ENCODE measurements at regions not wholly inside any gene's neighbourhood (a gene's known extent, or its start where the extent isn't known, plus 50 kb on each side); places are given as distances from the start of the nearest gene placed in this dataset.

DNA sequence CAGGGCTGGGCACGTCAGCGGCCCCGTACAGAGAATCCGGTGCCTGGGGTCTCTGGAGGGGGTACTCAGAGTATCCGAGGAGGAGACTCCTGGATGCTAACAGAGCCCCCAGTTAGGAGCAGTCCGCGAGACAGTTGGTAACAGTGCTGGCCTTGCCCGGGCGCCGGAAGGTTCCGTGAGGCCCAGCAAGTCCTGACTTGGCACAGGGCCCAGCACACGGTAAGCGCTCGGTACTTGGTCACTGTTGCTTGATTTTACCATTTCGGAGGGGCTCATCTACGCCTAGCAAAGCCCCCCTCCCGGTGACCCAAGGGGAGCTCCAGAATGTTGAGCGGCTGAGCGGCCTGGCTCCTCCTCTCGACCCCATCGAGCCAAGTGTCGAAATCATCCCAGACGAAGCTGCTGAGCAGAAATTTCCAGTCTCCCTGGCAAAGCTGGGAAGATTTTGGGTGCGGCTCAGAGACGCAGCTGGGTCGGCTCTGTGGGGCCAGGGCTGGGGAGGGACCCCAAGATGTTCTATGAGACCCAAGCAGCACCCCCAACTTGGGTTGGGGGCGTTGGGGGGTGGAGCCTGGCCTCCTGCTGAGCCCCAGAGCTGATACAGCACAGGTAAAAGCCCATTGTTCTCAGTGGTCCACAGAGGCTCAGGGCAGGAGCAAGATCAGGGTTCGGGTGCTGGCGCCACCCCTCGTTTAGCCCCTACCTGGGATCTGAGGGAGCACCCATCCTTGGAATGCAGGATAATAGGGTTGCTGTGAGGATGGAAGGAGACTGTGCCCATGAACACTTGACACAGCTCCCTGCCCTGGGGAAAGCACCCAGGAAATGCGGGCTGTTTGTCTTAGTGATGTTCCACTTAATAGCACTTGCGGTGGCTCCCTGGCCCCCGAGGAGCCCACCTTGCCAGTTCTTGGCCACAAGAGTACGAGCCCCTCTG lies 137.2 kb downstream of the C9orf50 start:
- peak overlapping the region; percentile 59 to 77 (median 73) for H3K4me3 ChIP-seq (ENCODE audit: low read length in 3 of 3)
- H3K4me1 ChIP-seq (ENCODE audit: control insufficient read depth in 3 of 3, insufficient read depth in 3 of 3, low read length in 3 of 3) = peaks cover 60 to 63% (median 62%) of the 10 kb centered on the region in 3 donors
- H3K27ac ChIP-seq (ENCODE audit: low read depth, low read length) = peak overlapping the region; percentile 100
- H3K9ac ChIP-seq (ENCODE audit: low read depth in 1 of 3, low read length in 3 of 3) = peak overlapping the region; percentile 93 to 97 (median 96)
- no peaks in the 10 kb centered on the region for H3K27me3 ChIP-seq (ENCODE audit: control insufficient read depth in 3 of 3, insufficient read depth in 3 of 3, low read length in 3 of 3)
- H3K36me3 ChIP-seq (ENCODE audit: control insufficient read depth in 3 of 3, insufficient read depth in 3 of 3, low read length in 3 of 3) = no peaks in the 10 kb centered on the region
- H3K9me3 ChIP-seq (ENCODE audit: control insufficient read depth in 3 of 3, low read length in 3 of 3) = no peaks in the 10 kb centered on the region

GRCh38 chr9:129482521-129483414 lies 138.1 kb downstream of the C9orf50 start:
- no peaks in the 10 kb centered on the region for H3K9me3 ChIP-seq (ENCODE audit: control insufficient read depth in 3 of 3, low read length in 3 of 3)
- no peaks in the 10 kb centered on the region for H3K36me3 ChIP-seq (ENCODE audit: control insufficient read depth in 3 of 3, insufficient read depth in 3 of 3, low read length in 3 of 3)
- peak overlapping the region; percentile 59 to 77 (median 73) for H3K4me3 ChIP-seq (ENCODE audit: low read length in 3 of 3)
- peak overlapping the region; percentile 93 to 97 (median 96) for H3K9ac ChIP-seq (ENCODE audit: low read depth in 1 of 3, low read length in 3 of 3)
- H3K27ac ChIP-seq (ENCODE audit: low read depth, low read length) = peak overlapping the region; percentile 100
- H3K4me1 ChIP-seq (ENCODE audit: control insufficient read depth in 3 of 3, insufficient read depth in 3 of 3, low read length in 3 of 3) = peaks cover 55 to 59% (median 57%) of the 10 kb centered on the region in 3 donors
- H3K27me3 ChIP-seq (ENCODE audit: control insufficient read depth in 3 of 3, insufficient read depth in 3 of 3, low read length in 3 of 3) = no peaks in the 10 kb centered on the region

- Histone ChIP-seq H3K9me3 (ENCODE audit: control insufficient read depth in 3 of 3, low read length in 3 of 3) (no peaks in the 10 kb centered on the region), H3K27me3 (ENCODE audit: control insufficient read depth in 3 of 3, insufficient read depth in 3 of 3, low read length in 3 of 3) (no peaks in the 10 kb centered on the region), H3K4me3 (ENCODE audit: low read length in 3 of 3) (peak overlapping the region; percentile 48 to 61 (median 51)), H3K9ac (ENCODE audit: low read depth in 1 of 3, low read length in 3 of 3) (peak overlapping the region; percentile 75 to 84 (median 79)), H3K27ac (ENCODE audit: low read depth, low read length) (peak overlapping the region; percentile 100), H3K4me1 (ENCODE audit: control insufficient read depth in 3 of 3, insufficient read depth in 3 of 3, low read length in 3 of 3) (peaks cover 47 to 55% (median 50%) of the 10 kb centered on the region in 3 donors), H3K36me3 (ENCODE audit: control insufficient read depth in 3 of 3, insufficient read depth in 3 of 3, low read length in 3 of 3) (no peaks in the 10 kb centered on the region)
Measured at GRCh38 chr9:129481810-129482511, 138.9 kb downstream of the C9orf50 start.

- Histone ChIP-seq H3K27ac (ENCODE audit: low read depth, low read length) (peak overlapping the region; percentile 100), H3K9ac (ENCODE audit: low read depth in 1 of 3, low read length in 3 of 3) (peak overlapping the region; percentile 75 to 84 (median 79)), H3K27me3 (ENCODE audit: control insufficient read depth in 3 of 3, insufficient read depth in 3 of 3, low read length in 3 of 3) (no peaks in the 10 kb centered on the region), H3K36me3 (ENCODE audit: control insufficient read depth in 3 of 3, insufficient read depth in 3 of 3, low read length in 3 of 3) (no peaks in the 10 kb centered on the region), H3K4me3 (ENCODE audit: low read length in 3 of 3) (peak overlapping the region in 1 of 3 donors; percentile 61), H3K4me1 (ENCODE audit: control insufficient read depth in 3 of 3, insufficient read depth in 3 of 3, low read length in 3 of 3) (peaks cover 42 to 52% (median 46%) of the 10 kb centered on the region in 3 donors), H3K9me3 (ENCODE audit: control insufficient read depth in 3 of 3, low read length in 3 of 3) (no peaks in the 10 kb centered on the region)
Measured at GRCh38 chr9:129481424-129481809, 139.5 kb downstream of the C9orf50 start.

DNA sequence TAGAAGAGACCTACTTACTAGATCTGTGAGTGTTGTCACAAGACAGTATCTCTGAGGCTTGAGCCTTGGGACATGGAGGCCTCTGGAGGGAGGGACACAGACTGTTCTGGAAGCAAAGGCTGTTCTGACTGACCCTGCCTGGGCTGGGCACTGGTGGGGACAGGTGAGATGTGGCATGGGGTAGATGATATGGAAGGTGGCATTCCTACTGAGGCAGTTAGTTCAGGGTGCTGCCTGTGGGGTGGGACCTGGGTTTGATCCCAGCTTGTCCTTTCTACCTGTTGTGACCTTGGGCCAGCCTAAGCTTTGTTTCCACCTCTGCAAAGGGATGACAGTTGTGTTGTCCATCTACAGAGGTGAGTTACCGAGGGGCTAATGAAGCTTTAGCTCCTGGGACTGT lies 140.2 kb downstream of the C9orf50 start:
- H3K9ac ChIP-seq (ENCODE audit: low read depth in 1 of 3, low read length in 3 of 3) = peak overlapping the region in 1 of 3 donors; percentile 20
- H3K4me3 ChIP-seq (ENCODE audit: low read length in 3 of 3) = no peak overlapping the region
- H3K36me3 ChIP-seq (ENCODE audit: control insufficient read depth in 3 of 3, insufficient read depth in 3 of 3, low read length in 3 of 3) = no peaks in the 10 kb centered on the region
- no peaks in the 10 kb centered on the region for H3K27me3 ChIP-seq (ENCODE audit: control insufficient read depth in 3 of 3, insufficient read depth in 3 of 3, low read length in 3 of 3)
- H3K4me1 ChIP-seq (ENCODE audit: control insufficient read depth in 3 of 3, insufficient read depth in 3 of 3, low read length in 3 of 3) = peaks cover 35 to 46% (median 40%) of the 10 kb centered on the region in 3 donors
- H3K27ac ChIP-seq (ENCODE audit: low read depth, low read length) = peak overlapping the region; percentile 100
- H3K9me3 ChIP-seq (ENCODE audit: control insufficient read depth in 3 of 3, low read length in 3 of 3) = no peaks in the 10 kb centered on the region

DNA sequence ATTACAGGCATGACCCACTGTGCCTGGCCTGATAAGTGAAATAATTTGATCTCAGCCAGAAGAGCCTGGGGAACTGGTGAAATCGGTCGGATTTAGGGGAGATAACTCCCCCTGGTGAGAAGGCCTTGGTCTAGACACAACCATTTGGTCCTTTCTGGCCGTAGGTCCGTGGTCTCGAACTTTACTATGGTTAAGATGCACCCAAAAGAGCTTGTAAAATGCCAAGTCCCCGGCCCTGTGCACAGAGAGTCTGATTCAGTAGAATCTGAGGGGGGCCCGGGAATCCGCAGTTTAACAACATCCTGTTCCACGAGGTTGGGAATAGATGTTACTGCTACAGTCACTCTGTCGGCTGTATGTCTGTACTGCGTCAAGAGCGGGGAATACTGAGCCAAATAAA lies 140.7 kb downstream of the C9orf50 start:
- no peaks in the 10 kb centered on the region for H3K9me3 ChIP-seq (ENCODE audit: control insufficient read depth in 3 of 3, low read length in 3 of 3)
- H3K27ac ChIP-seq (ENCODE audit: low read depth, low read length) = peak overlapping the region; percentile 100
- no peak overlapping the region for H3K9ac ChIP-seq (ENCODE audit: low read depth in 1 of 3, low read length in 3 of 3)
- no peaks in the 10 kb centered on the region for H3K36me3 ChIP-seq (ENCODE audit: control insufficient read depth in 3 of 3, insufficient read depth in 3 of 3, low read length in 3 of 3)
- H3K4me1 ChIP-seq (ENCODE audit: control insufficient read depth in 3 of 3, insufficient read depth in 3 of 3, low read length in 3 of 3) = peaks cover 31 to 42% (median 40%) of the 10 kb centered on the region in 3 donors
- no peak overlapping the region for H3K4me3 ChIP-seq (ENCODE audit: low read length in 3 of 3)
- no peaks in the 10 kb centered on the region for H3K27me3 ChIP-seq (ENCODE audit: control insufficient read depth in 3 of 3, insufficient read depth in 3 of 3, low read length in 3 of 3)

GRCh38 chr9:129479631-129480011 lies 141.3 kb downstream of the C9orf50 start:
- H3K9ac ChIP-seq (ENCODE audit: low read depth in 1 of 3, low read length in 3 of 3) = no peak overlapping the region
- no peaks in the 10 kb centered on the region for H3K27me3 ChIP-seq (ENCODE audit: control insufficient read depth in 3 of 3, insufficient read depth in 3 of 3, low read length in 3 of 3)
- peak overlapping the region; percentile 100 for H3K27ac ChIP-seq (ENCODE audit: low read depth, low read length)
- H3K36me3 ChIP-seq (ENCODE audit: control insufficient read depth in 3 of 3, insufficient read depth in 3 of 3, low read length in 3 of 3) = no peaks in the 10 kb centered on the region
- H3K4me1 ChIP-seq (ENCODE audit: control insufficient read depth in 3 of 3, insufficient read depth in 3 of 3, low read length in 3 of 3) = peaks cover 30 to 41% (median 39%) of the 10 kb centered on the region in 3 donors
- H3K4me3 ChIP-seq (ENCODE audit: low read length in 3 of 3) = no peak overlapping the region
- peaks cover 0 to 5% (median 0%) of the 10 kb centered on the region in 3 donors for H3K9me3 ChIP-seq (ENCODE audit: control insufficient read depth in 3 of 3, low read length in 3 of 3)

- Histone ChIP-seq H3K9me3 (ENCODE audit: control insufficient read depth in 3 of 3, low read length in 3 of 3) (peaks cover 0 to 5% (median 0%) of the 10 kb centered on the region in 3 donors), H3K9ac (ENCODE audit: low read depth in 1 of 3, low read length in 3 of 3) (peak overlapping the region in 1 of 3 donors; percentile 16), H3K27me3 (ENCODE audit: control insufficient read depth in 3 of 3, insufficient read depth in 3 of 3, low read length in 3 of 3) (no peaks in the 10 kb centered on the region), H3K27ac (ENCODE audit: low read depth, low read length) (peak overlapping the region; percentile 30), H3K36me3 (ENCODE audit: control insufficient read depth in 3 of 3, insufficient read depth in 3 of 3, low read length in 3 of 3) (no peaks in the 10 kb centered on the region), H3K4me3 (ENCODE audit: low read length in 3 of 3) (no peak overlapping the region), H3K4me1 (ENCODE audit: control insufficient read depth in 3 of 3, insufficient read depth in 3 of 3, low read length in 3 of 3) (peaks cover 25 to 39% (median 37%) of the 10 kb centered on the region in 3 donors)
Measured at GRCh38 chr9:129478961-129479630, 141.8 kb downstream of the C9orf50 start.

GRCh38 chr9:129478461-129478860 lies 142.4 kb downstream of the C9orf50 start:
- H3K27ac ChIP-seq (ENCODE audit: low read depth, low read length) = no peak overlapping the region
- H3K4me1 ChIP-seq (ENCODE audit: control insufficient read depth in 3 of 3, insufficient read depth in 3 of 3, low read length in 3 of 3) = peaks cover 19 to 37% (median 31%) of the 10 kb centered on the region in 3 donors
- peaks cover 0 to 5% (median 0%) of the 10 kb centered on the region in 3 donors for H3K9me3 ChIP-seq (ENCODE audit: control insufficient read depth in 3 of 3, low read length in 3 of 3)
- no peaks in the 10 kb centered on the region for H3K36me3 ChIP-seq (ENCODE audit: control insufficient read depth in 3 of 3, insufficient read depth in 3 of 3, low read length in 3 of 3)
- no peak overlapping the region for H3K4me3 ChIP-seq (ENCODE audit: low read length in 3 of 3)
- H3K27me3 ChIP-seq (ENCODE audit: control insufficient read depth in 3 of 3, insufficient read depth in 3 of 3, low read length in 3 of 3) = no peaks in the 10 kb centered on the region
- no peak overlapping the region for H3K9ac ChIP-seq (ENCODE audit: low read depth in 1 of 3, low read length in 3 of 3)

Data from skeletal muscle tissue (tissue), 3 donors.